Femur (tissue), 1 donor: ENCODE measurements at regions not wholly inside any gene's neighbourhood (a gene's known extent, or its start where the extent isn't known, plus 50 kb on each side); places are given as distances from the start of the nearest gene placed in this dataset.
A peak's percentile ranks its signal among the peaks of the same experiment; 100 is the strongest.

ENCODE experiments used
- DNase-seq: peaks from one replicate; pipeline ENCODE4 v3.0.0-alpha.2; 2017

DNA sequence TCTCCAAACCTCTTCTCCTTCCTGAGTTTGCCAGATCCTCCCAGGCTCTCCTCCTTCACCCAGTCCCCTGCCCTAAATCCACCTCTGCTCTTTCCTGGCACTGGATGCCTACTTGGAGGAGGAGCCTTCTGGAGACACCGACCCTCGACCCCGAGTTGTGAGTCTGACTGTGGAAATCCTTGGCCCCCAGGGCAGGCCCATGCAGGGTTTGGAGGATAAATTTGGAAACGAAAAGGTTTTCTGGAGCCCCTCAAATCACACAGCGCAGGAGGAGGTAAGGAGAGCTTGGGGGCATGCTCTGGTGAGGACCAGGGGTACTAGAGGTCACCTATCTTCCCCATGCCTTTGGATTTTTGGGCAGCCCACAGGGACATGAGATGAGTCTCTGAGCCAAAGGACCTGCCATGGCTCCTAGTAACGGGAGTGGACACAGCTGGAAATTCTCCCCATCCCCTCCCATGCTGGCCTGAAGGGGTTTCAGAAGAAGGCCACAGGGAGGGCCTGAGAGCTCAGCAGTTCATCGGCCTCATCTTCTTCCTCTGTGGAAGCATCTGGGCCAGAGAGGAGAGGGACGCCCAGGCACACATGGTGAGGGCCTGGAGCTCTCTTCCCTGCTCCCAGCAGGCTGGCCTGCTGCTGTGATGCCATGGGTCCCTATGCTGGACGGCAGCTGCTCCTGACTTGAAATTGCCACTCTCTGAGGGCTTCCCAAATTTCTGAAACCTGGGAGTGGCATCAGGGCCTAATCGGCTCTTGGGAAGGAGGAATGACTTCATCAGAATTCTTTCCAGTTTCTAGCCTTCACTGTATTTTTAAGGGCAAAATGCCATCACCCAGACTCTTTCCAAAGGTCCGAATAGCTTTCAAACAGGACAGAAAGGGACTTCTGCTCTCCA lies 68.6 kb upstream of the ITGA11 start:
- no peak for DNase-seq

DNA sequence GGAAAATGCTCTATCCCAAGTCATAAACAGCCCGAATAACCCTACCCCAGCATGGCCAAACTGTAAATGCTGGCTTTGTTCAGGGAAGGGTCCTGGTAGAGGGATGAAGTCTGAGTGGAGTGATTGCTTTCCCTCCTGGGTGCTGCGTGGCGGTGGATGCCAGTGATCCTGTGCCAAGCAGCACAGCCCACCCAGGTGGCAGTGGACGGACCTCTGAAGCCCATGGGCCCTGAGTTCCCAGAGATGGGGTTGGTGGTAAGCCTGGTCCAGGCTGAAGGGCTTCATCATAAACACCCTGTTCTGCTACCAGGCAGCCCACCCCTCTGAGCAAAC lies 69.3 kb upstream of the ITGA11 start:
- no peak for DNase-seq

DNA sequence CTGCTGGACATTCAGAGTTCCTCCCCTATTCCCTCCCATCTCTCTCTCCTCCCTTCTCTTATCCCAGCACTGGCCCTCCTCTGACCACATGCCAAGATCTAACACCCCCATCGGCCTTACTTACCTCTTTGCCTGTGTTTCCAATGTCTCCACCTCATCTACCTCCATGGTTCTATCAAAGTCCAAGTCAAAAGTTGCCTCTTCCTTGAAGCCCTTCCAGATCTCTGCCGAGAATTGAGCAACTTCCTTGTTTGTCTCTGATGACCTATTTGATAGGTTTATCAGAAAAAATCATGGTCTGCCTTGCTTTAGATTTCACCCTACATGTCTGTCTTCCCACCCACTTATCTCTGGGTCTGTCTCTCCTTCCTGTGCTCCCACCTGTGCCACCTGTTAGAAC lies 69.7 kb upstream of the ITGA11 start:
- no peak for DNase-seq

GRCh38 chr15:68502398-68502901 lies 70.5 kb upstream of the ITGA11 start:
- no peak for DNase-seq

DNA sequence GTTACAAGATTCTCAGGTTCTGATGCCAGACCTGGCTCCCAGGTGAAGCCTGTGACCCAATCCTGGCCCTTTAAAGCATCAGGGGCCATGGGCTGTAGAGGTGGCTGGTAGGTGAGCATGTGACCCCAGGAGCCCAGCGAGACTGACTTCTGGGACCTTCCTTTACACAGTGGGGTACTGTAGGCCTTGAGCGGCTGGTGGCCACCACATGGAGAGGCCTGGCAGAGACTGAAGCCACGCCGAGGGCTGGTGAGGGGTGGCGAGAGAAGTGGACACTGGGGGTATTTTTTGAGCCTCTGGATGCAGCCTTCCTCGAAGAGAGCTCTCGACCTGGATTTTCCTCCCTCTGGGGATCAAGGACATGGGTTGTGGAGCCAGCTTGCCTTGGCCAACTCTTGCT lies 71.2 kb upstream of the ITGA11 start:
- no peak for DNase-seq

GRCh38 chr15:68503791-68504680 lies 72.1 kb upstream of the ITGA11 start:
- DNase-seq: peak; percentile 56

GRCh38 chr15:68504681-68505170 lies 72.8 kb upstream of the ITGA11 start:
- DNase-seq: no peak

GRCh38 chr15:68506071-68506470 lies 72.7 kb upstream of the CORO2B start:
- DNase-seq: no peak

DNA sequence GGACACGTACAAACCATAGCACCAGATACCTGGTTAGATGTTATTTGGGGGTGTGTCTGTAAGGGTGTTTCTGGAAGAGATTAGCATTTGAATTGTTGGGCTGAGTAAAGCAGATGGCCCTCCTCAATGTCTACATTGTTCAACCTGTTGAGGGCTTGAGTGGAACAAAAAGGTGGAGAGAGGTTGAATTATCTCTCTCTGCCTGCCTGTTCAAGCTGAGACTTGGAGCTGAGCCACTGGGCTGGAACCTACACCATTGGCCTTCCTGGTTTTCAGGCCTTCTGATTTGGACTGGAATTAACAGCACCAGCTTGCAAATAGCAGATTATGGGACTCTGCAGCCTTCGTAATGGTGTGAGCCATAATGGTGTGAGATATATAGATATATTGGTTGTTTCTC lies 71.3 kb upstream of the CORO2B start:
- no peak for DNase-seq

DNA sequence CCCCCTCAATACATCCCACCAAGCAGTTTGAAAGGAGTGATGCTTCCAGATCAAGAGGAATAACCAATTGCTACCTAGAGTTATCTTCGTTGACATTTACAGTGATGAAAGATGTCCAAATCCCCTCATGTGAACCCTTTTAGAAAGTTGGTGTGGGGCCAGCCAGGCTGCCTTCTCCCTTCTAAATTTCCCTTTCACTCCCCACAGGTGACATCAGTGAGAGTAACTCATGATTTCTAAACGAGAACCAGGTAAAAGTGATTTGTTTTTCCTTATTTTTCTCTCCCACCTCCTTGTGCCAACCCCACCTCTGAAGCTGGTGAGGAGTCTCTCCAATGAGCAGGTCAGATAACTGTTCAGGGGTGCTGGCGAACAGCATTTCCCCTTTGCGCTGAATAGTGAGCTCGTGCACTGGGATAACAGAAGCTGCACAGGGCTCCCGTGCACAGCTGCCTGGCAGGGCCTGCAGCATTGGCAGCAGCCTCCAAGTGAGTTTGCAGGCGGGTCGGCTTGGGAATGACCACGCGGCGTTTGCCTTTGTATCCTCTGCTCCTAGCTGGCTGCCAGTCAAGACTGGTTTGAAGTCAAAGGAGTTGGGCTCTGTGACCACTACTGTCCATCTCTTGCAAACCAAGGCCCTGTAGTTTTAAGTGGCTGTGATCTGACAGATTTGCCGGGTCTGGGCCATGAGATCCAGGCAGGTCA lies 70.2 kb upstream of the CORO2B start:
- peak; percentile 59 for DNase-seq

GRCh38 chr15:68510558-68510957 lies 68.2 kb upstream of the CORO2B start:
- DNase-seq: no peak

DNA sequence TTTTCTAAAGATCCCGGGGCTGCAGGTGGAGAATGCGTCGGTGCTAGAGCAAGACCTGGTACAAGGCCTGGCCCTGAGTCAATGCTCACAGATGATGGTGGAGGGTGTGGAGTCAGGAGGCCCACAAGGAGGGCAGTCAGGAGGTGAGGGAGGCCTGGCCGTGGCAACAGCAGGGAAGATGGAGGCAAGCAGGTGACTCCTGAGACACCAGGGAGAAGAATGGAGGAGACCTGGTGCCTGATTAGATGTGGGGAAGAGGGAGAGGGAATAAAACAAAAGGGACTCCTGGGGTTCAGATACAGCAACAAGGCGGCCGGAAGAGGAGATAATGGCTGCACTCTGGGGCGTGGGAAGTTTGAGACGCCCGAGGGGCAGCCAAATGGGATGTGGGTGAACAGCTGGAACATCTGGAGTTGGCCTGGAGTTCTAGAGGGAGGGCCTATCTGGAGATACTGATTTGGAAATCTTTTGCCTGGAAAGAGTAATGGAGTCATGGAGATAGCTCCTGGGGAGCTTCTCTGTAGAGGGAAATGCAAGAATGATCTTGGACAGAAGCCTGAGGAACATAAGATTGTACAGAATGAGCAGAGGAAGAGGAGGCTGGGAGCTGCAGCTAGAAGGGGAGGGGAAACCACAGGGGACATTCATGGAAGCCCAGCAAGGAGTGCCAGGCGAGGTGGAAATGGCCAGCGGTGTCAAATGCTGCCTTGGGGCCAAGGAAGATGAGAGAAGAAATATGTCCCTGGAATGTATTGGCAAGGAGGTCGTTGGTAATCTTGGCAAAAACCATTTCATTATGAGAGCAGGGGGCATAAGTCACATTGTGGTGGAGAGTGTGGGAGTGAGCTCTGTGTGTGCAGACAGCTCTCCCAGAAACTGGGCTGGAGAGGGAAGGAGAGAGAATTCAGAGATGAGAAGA lies 67.5 kb upstream of the CORO2B start:
- no peak for DNase-seq

DNA sequence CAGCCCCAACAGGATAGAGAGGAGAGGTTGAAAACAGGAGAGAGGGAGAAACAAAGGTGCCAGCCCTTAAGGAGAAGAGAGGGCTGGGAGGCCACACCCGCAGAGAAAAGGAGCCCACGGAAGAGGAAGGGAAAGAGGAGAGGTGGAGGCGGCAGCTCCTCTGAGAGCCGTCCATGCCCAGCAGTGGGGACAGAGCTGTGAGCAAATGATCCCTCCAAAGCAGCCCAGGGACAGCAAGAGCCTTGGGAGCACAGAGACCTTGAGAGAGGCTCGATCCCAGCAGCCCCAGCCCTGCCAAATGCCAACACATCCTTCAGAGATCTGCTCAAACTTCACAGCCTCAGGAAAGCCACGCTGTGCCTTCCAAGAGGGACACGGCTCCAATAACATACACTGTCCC lies 66.7 kb upstream of the CORO2B start:
- no peak for DNase-seq

DNA sequence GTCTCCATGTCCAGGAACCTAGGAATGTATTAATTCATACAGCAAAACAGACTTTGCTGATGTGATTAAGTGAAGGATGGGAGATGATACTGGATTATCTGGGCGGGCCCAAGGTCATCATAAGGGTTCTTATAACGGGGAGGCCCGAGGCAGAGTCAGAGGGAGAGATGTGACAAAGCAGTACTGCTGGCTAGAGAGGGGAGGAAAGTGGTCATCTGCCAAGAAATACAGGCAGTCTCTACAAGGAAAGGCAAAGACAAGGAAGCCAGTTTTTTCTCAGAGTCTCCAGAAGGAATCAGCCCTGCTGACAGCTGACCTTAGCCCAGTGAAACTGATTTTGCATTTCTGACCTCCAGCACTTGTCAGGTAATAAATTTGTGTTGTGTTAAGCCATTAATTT lies 66.2 kb upstream of the CORO2B start:
- DNase-seq: no peak

DNA sequence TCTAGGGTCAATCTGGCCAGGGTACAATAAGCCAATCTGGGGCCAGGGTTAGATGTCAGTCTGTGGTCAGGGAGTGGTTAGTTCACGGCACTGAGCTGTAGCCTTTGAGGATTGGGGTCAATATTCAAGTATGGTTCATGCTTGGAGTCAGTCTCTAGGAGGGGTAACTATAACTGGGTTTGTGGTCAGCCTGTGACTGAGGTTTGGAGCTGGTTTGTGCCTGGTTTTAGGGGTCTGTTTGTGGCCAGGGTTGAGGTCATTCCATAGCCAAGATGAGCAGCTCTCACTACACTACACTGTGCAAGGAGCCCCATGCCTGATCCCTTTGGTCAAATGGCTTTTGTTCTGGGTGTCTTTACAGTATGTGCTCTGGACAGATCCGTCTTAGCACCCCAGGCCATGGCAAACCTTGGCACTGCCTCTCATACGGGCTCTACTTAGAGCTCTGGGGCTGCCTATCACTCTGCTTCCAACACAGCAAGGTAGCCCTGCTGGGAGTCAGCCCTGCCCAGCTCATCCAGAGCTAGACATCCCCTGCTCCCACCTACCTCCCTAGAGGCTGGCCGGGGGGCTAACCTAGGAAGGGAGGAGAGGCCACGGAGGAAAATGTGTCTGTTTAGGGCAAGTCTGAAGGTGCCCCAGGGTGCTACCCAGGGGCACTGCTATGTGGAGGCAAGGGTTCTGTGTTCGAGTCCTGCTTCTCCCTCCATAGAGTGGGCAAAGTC lies 63.3 kb upstream of the CORO2B start:
- no peak for DNase-seq

DNA sequence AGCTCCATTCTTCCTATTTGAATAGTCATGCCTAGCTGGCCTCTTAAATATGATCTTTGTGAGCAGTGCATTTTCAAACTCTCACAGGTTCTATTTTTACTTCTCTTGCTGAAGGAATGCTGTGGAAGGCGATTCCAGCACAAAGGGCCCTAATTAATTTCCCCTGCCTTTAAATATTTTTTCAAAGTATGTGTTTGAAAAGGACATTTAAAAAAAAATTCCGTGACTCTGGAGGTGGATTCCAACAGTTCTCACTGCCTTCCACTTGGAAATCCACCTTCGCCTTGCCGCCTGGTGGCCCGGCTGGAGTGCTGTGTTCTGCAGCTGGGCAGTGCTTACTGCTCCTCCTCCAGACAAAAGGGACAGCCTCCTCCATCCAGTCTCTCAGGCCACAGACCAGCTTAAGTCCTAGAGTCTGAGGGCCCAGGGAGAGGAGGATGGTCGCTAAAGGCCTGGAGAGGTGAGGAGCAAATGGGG lies 61.5 kb upstream of the CORO2B start:
- DNase-seq: peak; percentile 56

- no peak for DNase-seq
Observed at GRCh38 chr15:68518046-68518445, 60.7 kb upstream of the CORO2B start.

DNA sequence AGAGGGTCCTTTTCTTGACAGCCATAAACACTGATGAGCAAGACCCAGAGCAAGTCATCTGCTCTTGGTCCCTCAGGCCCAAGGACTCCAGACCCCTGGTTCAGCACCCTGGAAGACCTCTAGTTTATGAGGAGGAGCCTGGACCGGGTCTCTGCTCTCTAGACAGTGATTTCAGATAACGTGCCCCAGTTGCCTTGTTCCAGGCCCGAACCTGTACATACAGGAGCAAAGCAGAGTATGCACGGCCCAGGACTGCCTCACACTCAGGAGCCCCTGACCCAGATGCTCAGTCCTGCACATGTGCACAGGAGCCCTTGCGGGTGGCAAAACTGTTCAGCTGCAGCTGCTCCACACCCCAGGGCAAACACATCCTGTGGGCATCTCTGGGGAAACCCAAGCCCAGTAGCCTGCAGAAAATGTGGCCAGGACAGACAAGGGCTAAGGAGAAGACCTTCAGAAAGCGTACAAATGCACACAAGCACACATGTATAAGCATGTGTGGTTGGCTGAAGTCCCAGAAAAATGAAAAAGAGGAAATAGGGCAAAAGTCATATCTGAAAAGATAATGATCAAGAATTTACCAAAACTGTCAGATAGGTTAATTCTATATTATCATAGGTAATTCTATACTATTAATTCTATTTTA lies 59.9 kb upstream of the CORO2B start:
- no peak for DNase-seq

DNA sequence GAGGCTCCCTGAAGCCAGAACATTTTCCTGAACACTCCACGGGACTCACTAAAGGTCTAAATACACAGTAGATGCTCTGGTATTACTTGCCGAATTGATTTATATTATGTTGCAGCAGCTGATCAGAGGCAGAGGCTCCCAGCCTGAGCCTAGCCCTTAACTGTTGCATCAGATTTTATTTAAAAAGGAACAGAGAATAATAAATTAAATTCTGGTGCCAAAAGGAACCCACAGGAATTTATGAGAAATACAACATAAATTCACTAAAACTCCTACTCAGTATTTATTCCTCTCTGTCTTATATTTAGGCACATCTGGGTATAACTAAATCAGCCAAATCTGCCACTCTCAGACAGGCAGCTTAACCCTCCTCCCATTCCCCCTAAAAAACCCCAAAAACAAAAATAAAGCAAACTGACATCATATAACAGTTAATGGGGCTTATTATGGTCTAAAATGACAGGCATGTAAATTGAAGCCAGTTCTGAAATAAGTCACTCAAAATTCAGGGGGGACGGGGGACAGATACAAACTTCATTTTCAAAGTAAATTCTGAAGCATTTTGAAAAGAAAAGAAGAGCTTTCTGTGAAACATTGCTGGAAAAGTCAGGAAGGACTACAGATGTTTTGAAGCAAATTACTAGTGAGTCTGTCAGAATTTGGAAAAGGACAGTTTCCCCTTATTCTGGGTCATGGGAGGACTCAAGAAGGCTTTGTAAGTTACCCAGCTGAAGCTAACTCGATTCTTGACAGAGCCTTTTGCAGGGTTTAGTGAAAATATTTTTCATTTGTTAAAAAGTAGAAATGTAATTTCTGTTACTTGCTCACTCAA lies 53.8 kb upstream of the CORO2B start:
- no peak for DNase-seq

- no peak for DNase-seq
Observed at GRCh38 chr15:68525815-68526214, 53.0 kb upstream of the CORO2B start.
